ENCODE measurements at regions not wholly inside any gene's neighbourhood (a gene's known extent, or its start where the extent isn't known, plus 50 kb on each side); places are given as distances from the start of the nearest gene placed in this dataset.
A peak's percentile ranks its signal among the peaks of the same experiment; 100 is the strongest.

- TF ChIP-seq POLR2A (IDR thresholded peaks at IDR 0.05) = no peak
- no peak for TF ChIP-seq EP300 (IDR thresholded peaks at IDR 0.05)
- no peak for TF ChIP-seq CTCF (IDR thresholded peaks at IDR 0.05)
- Histone ChIP-seq H3K4me1 (ENCODE audit: insufficient read depth) (peaks cover 11% of the 10 kb centered on the region), H3K36me3 (no peaks in the 10 kb centered on the region), H3K27me3 (no peaks in the 10 kb centered on the region), H3K9me3 (no peaks in the 10 kb centered on the region), H3K4me3 (no peak overlapping the region), H3K27ac (no peak overlapping the region)
- intact Hi-C loops (cut with DNase I) = no loop called here
- no peak for DNase-seq
- WGBS, 3 donors = 93 to 95% (median 94%) methylated on average over 6 of the region's 6 CpGs
These were observed 162.9 kb downstream of the SEC14L1 start for GRCh38 chr17:77303620-77304019.

GRCh38 chr17:77304051-77304745 lies 163.4 kb downstream of the SEC14L1 start:
- 46 to 69% (median 63%) methylated on average over 17 of the region's 17 CpGs for WGBS, 3 donors
- no peak for DNase-seq
- Histone ChIP-seq H3K4me1 (ENCODE audit: insufficient read depth) (peaks cover 11% of the 10 kb centered on the region), H3K4me3 (no peak overlapping the region), H3K36me3 (no peaks in the 10 kb centered on the region), H3K27ac (no peak overlapping the region), H3K9me3 (no peaks in the 10 kb centered on the region), H3K27me3 (no peaks in the 10 kb centered on the region)
- TF ChIP-seq POLR2A (IDR thresholded peaks at IDR 0.05) (no peak), CTCF (IDR thresholded peaks at IDR 0.05) (no peak), EP300 (IDR thresholded peaks at IDR 0.05) (no peak)
- intact Hi-C loops (cut with DNase I) = no loop called here

GRCh38 chr17:77304746-77305473 lies 164.1 kb downstream of the SEC14L1 start:
- DNase-seq = peak in 3 of 5 donors; percentile 45 to 71 (median 61)
- no peak for TF ChIP-seq CTCF (IDR thresholded peaks at IDR 0.05)
- no peak for TF ChIP-seq EP300 (IDR thresholded peaks at IDR 0.05)
- TF ChIP-seq POLR2A (IDR thresholded peaks at IDR 0.05) = no peak
- intact Hi-C loops (cut with DNase I) = no loop called here
- Histone ChIP-seq H3K36me3 (no peaks in the 10 kb centered on the region), H3K4me1 (ENCODE audit: insufficient read depth) (peaks cover 11% of the 10 kb centered on the region), H3K27ac (no peak overlapping the region), H3K27me3 (no peaks in the 10 kb centered on the region), H3K4me3 (no peak overlapping the region), H3K9me3 (no peaks in the 10 kb centered on the region)
- WGBS, 3 donors = 40 to 59% (median 50%) methylated on average over 21 of the region's 21 CpGs

GRCh38 chr17:77306048-77306789 lies 165.4 kb downstream of the SEC14L1 start:
- no peak for TF ChIP-seq CTCF (IDR thresholded peaks at IDR 0.05)
- TF ChIP-seq POLR2A (IDR thresholded peaks at IDR 0.05) = no peak
- no peak for TF ChIP-seq EP300 (IDR thresholded peaks at IDR 0.05)
- DNase-seq = no peak
- peaks cover 11% of the 10 kb centered on the region for H3K4me1 ChIP-seq (ENCODE audit: insufficient read depth)
- H3K4me3 ChIP-seq = no peak overlapping the region
- H3K27ac ChIP-seq = no peak overlapping the region
- 87 to 92% (median 91%) methylated on average over 13 of the region's 13 CpGs for WGBS, 3 donors
- H3K9me3 ChIP-seq = no peaks in the 10 kb centered on the region
- no peaks in the 10 kb centered on the region for H3K27me3 ChIP-seq
- no peaks in the 10 kb centered on the region for H3K36me3 ChIP-seq
- intact Hi-C loops (cut with DNase I) = no loop called here
